ENCODE measurements at regions not wholly inside any gene's neighbourhood (a gene's known extent, or its start where the extent isn't known, plus 50 kb on each side); places are given as distances from the start of the nearest gene placed in this dataset.

GRCh38 chr2:44879269-44880124 lies 62.0 kb upstream of the SIX3 start:
- DNase-seq, result no peak

GRCh38 chr2:44880125-44880483 lies 61.4 kb upstream of the SIX3 start:
- DNase-seq, result no peak

- DNase-seq, result no peak
Observed at GRCh38 chr2:44881856-44882255, 59.6 kb upstream of the SIX3 start.

GRCh38 chr2:44883356-44883755 lies 58.1 kb upstream of the SIX3 start:
- DNase-seq, result no peak

GRCh38 chr2:44884231-44884630 lies 57.3 kb upstream of the SIX3 start:
- DNase-seq, result no peak

GRCh38 chr2:44884677-44885076 lies 56.8 kb upstream of the SIX3 start:
- DNase-seq, result no peak

GRCh38 chr2:44886414-44886813 lies 55.1 kb upstream of the SIX3 start:
- no peak for DNase-seq

- no peak for DNase-seq
Observed at GRCh38 chr2:44889096-44889495, 52.4 kb upstream of the SIX3 start.

Data from T-helper 2 cell (primary cell).